GM23338 (cell line): ENCODE measurements at regions not wholly inside any gene's neighbourhood (a gene's known extent, or its start where the extent isn't known, plus 50 kb on each side); places are given as distances from the start of the nearest gene placed in this dataset.

Experiments
- ATAC-seq: fragments of 200-7000 bp; cut with Tn5 transposase; 3 replicates; pipeline ENCODE4 v1.9.1; 2020
- DNase-seq: peaks from one replicate; pipeline ENCODE4 v3.0.0-alpha.2; 2015; ENCODE audit warnings: low spot score
- H2AFZ ChIP-seq: fragments of 200-600 bp; sonication (generic); 2 replicates; pipeline ENCODE4 v1.8.0; 2016; ENCODE audit warnings: antibody characterized with exemption, mild to moderate bottlenecking, moderate library complexity
- H3F3A ChIP-seq: fragments of 200-600 bp; sonication (generic); replicated peaks from 2 replicates; pipeline ENCODE4 v1.8.0; 2017; ENCODE audit warnings: antibody characterized with exemption, mixed run types, low read depth
- H3K27ac ChIP-seq: fragments of 200-600 bp; sonication (generic); 2 replicates; pipeline ENCODE4 v1.6.1; 2016; ENCODE audit warnings: low read depth
- H3K27me3 ChIP-seq: fragments of 200-600 bp; sonication (generic); 2 replicates; pipeline ENCODE4 v1.8.0; 2016; ENCODE audit warnings: mild to moderate bottlenecking, mixed run types, moderate library complexity; ENCODE audit not compliant: insufficient read depth
- H3K36me3 ChIP-seq: fragments of 200-600 bp; sonication (generic); 2 replicates; pipeline ENCODE4 v1.8.0; 2016; ENCODE audit warnings: mild to moderate bottlenecking; ENCODE audit not compliant: insufficient read depth
- H3K4me1 ChIP-seq: fragments of 200-600 bp; sonication (generic); 2 replicates; pipeline ENCODE4 v1.8.0; 2016; ENCODE audit warnings: mild to moderate bottlenecking, moderate library complexity; ENCODE audit not compliant: insufficient read depth
- H3K4me2 ChIP-seq: fragments of 200-600 bp; sonication (generic); 2 replicates; pipeline ENCODE4 v1.7.1; 2017; ENCODE audit warnings: mixed run types
- H3K4me3 ChIP-seq: fragments of 200-600 bp; sonication (generic); 2 replicates; pipeline ENCODE4 v1.6.1; 2016; ENCODE audit warnings: mixed run types
- H3K79me2 ChIP-seq: fragments of 200-600 bp; sonication (generic); replicated peaks from 2 replicates; pipeline ENCODE4 v1.8.0; 2017; ENCODE audit warnings: mild to moderate bottlenecking; ENCODE audit not compliant: insufficient read depth
- H3K9me2 ChIP-seq: fragments of 200-600 bp; sonication (generic); 2 replicates; pipeline ENCODE4 v1.8.0; 2017; ENCODE audit not compliant: insufficient read depth
- H4K20me1 ChIP-seq: fragments of 200-600 bp; sonication (generic); replicated peaks from 2 replicates; pipeline ENCODE4 v1.8.0; 2017; ENCODE audit warnings: mild to moderate bottlenecking; ENCODE audit not compliant: insufficient read depth
- H3K27ac Mint-ChIP-seq: 2 replicates; pipeline ENCODE4 v1.8.0; 2020; ENCODE audit warnings: inconsistent platforms, mild to moderate bottlenecking, moderate library complexity, mixed read lengths
- H3K27me3 Mint-ChIP-seq: 3 replicates; pipeline ENCODE4 v1.8.0; 2022; ENCODE audit warnings: low read depth, mild to moderate bottlenecking, moderate library complexity, mixed read lengths, inconsistent platforms; ENCODE audit not compliant: insufficient read depth, poor library complexity
- H3K36me3 Mint-ChIP-seq: 3 replicates; pipeline ENCODE4 v1.8.0; 2021; ENCODE audit warnings: low read depth, mild to moderate bottlenecking, inconsistent platforms, moderate library complexity, mixed read lengths
- H3K4me1 Mint-ChIP-seq: 3 replicates; pipeline ENCODE4 v1.8.0; 2020; ENCODE audit warnings: mild to moderate bottlenecking, inconsistent platforms, mixed read lengths
- H3K4me3 Mint-ChIP-seq: 3 replicates; pipeline ENCODE4 v1.8.0; 2021; ENCODE audit warnings: moderate library complexity, mild to moderate bottlenecking, inconsistent platforms, mixed read lengths
- H3K9me3 Mint-ChIP-seq: 3 replicates; pipeline ENCODE4 v1.8.0; 2020; ENCODE audit warnings: moderate library complexity, mild to moderate bottlenecking, inconsistent platforms, mixed read lengths
- EZH2 ChIP-seq: fragments of 200-600 bp; sonication (generic); IDR thresholded peaks from one replicate; pipeline ENCODE4 v1.8.0; 2017; ENCODE audit warnings: antibody characterized with exemption, mild to moderate bottlenecking, low read depth; ENCODE audit not compliant: unreplicated experiment
- POLR2AphosphoS5 ChIP-seq: IDR thresholded peaks from 2 replicates; pipeline ENCODE4 v1.6.1; 2016; ENCODE audit warnings: antibody characterized with exemption, low read depth
- STAT1 ChIP-seq: IDR thresholded peaks from one replicate; pipeline ENCODE4 v1.6.1; 2016; ENCODE audit warnings: antibody characterized with exemption; ENCODE audit not compliant: unreplicated experiment
- ZNF114 ChIP-seq: fragments of 250-450 bp; sonication (Bioruptor Pico); IDR thresholded peaks from 2 replicates; pipeline ENCODE4 v1.5.0; 2020; ENCODE audit warnings: mild to moderate bottlenecking, moderate library complexity
- ZNF331 ChIP-seq: fragments of 250-450 bp; sonication (Bioruptor Pico); IDR thresholded peaks from 2 replicates; pipeline ENCODE4 v1.5.0; 2020; ENCODE audit warnings: low read depth, mild to moderate bottlenecking, moderate library complexity
- TF ChIP-seq, protein P1 (sequence below): IDR thresholded peaks from 2 replicates; pipeline ENCODE4 v1.6.1; 2016; ENCODE audit warnings: antibody characterized with exemption
- TF ChIP-seq, protein P2 (sequence below), 2 experiments: fragments of 200-600 bp in 1 of 2; sonication (generic) in 1 of 2; conservative IDR thresholded peaks; 2 replicates each; pipeline versions ENCODE4 v1.5.1 to v1.6.1; 2016 to 2017; ENCODE audit warnings: antibody characterized with exemption in 2 of 2, low read depth in 2 of 2, mild to moderate bottlenecking in 2 of 2, moderate library complexity in 1 of 2
- TF ChIP-seq, protein P3 (sequence below): fragments of 250-450 bp; sonication (Bioruptor Pico); IDR thresholded peaks from 2 replicates; pipeline ENCODE4 v1.5.0; 2020; ENCODE audit warnings: mild to moderate bottlenecking, moderate library complexity

DNA sequence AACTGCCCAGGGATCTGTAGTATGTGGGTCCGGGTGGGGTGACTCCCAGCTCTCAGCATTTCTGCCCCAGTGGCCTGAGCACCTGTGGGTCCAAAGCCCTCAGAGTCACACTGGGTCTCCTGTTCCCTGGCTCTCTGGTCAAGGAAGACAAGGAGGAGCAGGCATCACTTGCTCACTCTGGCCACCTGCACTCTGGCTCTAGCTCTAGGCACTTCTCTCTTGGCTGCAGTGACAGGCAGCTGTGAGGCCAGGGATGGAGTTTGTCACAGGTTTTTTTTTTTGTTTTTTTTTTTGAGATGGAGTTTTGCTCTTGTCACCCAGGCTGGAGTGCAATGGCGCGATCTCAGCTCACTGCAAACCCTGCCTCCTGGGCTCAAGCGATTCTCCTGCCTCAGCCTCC lies 84.6 kb downstream of the HS1BP3 start (continued):
- TF ChIP-seq STAT1, result no peak

DNA sequence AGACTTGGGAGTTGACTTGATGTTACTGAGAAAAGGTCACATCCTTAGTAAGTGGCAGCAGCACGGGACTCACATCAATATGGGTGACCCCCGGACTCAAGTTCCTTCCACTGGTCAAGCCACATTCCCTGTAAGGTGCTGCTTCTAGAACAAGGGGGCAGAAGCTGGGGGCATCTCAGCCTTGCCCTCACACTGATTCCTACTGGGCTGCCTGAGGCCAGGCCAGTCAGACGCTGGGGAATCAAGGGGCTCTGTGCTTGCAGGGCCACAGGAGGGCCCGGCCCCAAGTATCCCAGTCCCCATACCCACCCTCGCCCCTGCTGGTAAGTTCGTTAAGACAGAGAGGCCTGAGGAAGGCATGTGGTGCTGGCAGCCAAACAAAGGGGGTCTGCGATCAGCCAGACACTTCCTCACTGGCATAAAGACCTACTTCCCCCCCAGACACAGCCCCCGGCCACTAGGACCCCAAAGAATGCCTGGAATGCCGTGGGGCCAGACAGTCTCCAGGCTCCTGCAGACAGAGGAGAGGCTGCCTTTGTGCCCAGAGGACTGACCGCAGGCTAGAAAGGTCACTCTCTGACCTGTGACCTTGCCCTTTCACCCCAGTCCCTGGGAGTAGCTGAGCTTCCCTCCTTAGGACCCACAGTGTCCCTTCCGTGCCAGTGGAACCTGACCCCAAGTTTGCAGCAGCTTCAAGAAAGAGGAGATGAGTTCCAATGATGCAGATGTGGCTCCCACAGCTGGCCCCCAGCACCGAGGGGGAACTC lies 83.6 kb downstream of the HS1BP3 start:
- H3K4me3 ChIP-seq, result no peak overlapping the region
- H3F3A ChIP-seq, result no peaks in the 10 kb centered on the region
- no peak overlapping the region for H3K27ac ChIP-seq
- no peaks in the 10 kb centered on the region; the same call in 1 of the 2 replicates for H3K9me2 ChIP-seq
- DNase-seq (peak; percentile 83), ATAC-seq (peak; percentile 80)
- no peak overlapping the region for H3K27ac Mint-ChIP-seq
- peaks cover 30% of the 10 kb centered on the region for H3K27me3 Mint-ChIP-seq
- H4K20me1 ChIP-seq, result no peaks in the 10 kb centered on the region
- H3K4me1 ChIP-seq, result peaks cover 8% of the 10 kb centered on the region
- no peak overlapping the region for H3K4me3 Mint-ChIP-seq
- no peaks in the 10 kb centered on the region for H3K9me3 Mint-ChIP-seq
- no peaks in the 10 kb centered on the region for H3K36me3 Mint-ChIP-seq
- H3K79me2 ChIP-seq, result no peaks in the 10 kb centered on the region
- peaks cover 22% of the 10 kb centered on the region for H3K4me1 Mint-ChIP-seq
- no peaks in the 10 kb centered on the region for H3K36me3 ChIP-seq
- H3K4me2 ChIP-seq, result peak overlapping the region; percentile 48; the same call in 1 of the 2 replicates
- no peak for TF ChIP-seq ZNF114 (CRISPR knock-in tag)
- no peak for TF ChIP-seq ZNF331
- no peak for TF ChIP-seq EZH2
- TF ChIP-seq, protein P1, sequence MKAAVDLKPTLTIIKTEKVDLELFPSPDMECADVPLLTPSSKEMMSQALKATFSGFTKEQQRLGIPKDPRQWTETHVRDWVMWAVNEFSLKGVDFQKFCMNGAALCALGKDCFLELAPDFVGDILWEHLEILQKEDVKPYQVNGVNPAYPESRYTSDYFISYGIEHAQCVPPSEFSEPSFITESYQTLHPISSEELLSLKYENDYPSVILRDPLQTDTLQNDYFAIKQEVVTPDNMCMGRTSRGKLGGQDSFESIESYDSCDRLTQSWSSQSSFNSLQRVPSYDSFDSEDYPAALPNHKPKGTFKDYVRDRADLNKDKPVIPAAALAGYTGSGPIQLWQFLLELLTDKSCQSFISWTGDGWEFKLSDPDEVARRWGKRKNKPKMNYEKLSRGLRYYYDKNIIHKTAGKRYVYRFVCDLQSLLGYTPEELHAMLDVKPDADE, result no peak
- TF ChIP-seq POLR2AphosphoS5, result no peak
- TF ChIP-seq, protein P2, sequence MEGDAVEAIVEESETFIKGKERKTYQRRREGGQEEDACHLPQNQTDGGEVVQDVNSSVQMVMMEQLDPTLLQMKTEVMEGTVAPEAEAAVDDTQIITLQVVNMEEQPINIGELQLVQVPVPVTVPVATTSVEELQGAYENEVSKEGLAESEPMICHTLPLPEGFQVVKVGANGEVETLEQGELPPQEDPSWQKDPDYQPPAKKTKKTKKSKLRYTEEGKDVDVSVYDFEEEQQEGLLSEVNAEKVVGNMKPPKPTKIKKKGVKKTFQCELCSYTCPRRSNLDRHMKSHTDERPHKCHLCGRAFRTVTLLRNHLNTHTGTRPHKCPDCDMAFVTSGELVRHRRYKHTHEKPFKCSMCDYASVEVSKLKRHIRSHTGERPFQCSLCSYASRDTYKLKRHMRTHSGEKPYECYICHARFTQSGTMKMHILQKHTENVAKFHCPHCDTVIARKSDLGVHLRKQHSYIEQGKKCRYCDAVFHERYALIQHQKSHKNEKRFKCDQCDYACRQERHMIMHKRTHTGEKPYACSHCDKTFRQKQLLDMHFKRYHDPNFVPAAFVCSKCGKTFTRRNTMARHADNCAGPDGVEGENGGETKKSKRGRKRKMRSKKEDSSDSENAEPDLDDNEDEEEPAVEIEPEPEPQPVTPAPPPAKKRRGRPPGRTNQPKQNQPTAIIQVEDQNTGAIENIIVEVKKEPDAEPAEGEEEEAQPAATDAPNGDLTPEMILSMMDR (conservative IDR thresholded peaks at IDR 0.05; ENCODE audit: low read depth in 2 of 2), result no peak
- TF ChIP-seq, protein P3, sequence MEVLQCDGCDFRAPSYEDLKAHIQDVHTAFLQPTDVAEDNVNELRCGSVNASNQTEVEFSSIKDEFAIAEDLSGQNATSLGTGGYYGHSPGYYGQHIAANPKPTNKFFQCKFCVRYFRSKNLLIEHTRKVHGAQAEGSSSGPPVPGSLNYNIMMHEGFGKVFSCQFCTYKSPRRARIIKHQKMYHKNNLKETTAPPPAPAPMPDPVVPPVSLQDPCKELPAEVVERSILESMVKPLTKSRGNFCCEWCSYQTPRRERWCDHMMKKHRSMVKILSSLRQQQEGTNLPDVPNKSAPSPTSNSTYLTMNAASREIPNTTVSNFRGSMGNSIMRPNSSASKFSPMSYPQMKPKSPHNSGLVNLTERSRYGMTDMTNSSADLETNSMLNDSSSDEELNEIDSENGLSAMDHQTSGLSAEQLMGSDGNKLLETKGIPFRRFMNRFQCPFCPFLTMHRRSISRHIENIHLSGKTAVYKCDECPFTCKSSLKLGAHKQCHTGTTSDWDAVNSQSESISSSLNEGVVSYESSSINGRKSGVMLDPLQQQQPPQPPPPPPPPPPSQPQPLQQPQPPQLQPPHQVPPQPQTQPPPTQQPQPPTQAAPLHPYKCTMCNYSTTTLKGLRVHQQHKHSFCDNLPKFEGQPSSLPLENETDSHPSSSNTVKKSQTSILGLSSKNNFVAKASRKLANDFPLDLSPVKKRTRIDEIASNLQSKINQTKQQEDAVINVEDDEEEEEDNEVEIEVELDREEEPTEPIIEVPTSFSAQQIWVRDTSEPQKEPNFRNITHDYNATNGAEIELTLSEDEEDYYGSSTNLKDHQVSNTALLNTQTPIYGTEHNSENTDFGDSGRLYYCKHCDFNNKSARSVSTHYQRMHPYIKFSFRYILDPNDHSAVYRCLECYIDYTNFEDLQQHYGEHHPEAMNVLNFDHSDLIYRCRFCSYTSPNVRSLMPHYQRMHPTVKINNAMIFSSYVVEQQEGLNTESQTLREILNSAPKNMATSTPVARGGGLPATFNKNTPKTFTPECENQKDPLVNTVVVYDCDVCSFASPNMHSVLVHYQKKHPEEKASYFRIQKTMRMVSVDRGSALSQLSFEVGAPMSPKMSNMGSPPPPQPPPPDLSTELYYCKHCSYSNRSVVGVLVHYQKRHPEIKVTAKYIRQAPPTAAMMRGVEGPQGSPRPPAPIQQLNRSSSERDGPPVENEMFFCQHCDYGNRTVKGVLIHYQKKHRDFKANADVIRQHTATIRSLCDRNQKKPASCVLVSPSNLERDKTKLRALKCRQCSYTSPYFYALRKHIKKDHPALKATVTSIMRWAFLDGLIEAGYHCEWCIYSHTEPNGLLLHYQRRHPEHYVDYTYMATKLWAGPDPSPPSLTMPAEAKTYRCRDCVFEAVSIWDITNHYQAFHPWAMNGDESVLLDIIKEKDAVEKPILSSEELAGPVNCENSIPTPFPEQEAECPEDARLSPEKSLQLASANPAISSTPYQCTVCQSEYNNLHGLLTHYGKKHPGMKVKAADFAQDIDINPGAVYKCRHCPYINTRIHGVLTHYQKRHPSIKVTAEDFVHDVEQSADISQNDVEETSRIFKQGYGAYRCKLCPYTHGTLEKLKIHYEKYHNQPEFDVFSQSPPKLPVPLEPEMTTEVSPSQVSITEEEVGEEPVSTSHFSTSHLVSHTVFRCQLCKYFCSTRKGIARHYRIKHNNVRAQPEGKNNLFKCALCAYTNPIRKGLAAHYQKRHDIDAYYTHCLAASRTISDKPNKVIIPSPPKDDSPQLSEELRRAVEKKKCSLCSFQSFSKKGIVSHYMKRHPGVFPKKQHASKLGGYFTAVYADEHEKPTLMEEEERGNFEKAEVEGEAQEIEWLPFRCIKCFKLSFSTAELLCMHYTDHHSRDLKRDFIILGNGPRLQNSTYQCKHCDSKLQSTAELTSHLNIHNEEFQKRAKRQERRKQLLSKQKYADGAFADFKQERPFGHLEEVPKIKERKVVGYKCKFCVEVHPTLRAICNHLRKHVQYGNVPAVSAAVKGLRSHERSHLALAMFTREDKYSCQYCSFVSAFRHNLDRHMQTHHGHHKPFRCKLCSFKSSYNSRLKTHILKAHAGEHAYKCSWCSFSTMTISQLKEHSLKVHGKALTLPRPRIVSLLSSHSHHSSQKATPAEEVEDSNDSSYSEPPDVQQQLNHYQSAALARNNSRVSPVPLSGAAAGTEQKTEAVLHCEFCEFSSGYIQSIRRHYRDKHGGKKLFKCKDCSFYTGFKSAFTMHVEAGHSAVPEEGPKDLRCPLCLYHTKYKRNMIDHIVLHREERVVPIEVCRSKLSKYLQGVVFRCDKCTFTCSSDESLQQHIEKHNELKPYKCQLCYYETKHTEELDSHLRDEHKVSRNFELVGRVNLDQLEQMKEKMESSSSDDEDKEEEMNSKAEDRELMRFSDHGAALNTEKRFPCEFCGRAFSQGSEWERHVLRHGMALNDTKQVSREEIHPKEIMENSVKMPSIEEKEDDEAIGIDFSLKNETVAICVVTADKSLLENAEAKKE, result no peak
- no peak for TF ChIP-seq STAT1
- 0 out of 2 replicates have a peak overlapping the region, but pooled peaks have one; percentile 18 for H2AFZ ChIP-seq
- H3K27me3 ChIP-seq, result no peaks in the 10 kb centered on the region
